NCI-H510A (cell line): ENCODE measurements at regions not wholly inside any gene's neighbourhood (a gene's known extent, or its start where the extent isn't known, plus 50 kb on each side); places are given as distances from the start of the nearest gene placed in this dataset.

Experiments used
- DNase-seq: peaks from one replicate; lab custom pipeline; 2025; lab: John Stamatoyannopoulos, UW

- no peak for DNase-seq
These were observed 342.8 kb downstream of the MTX2 start for GRCh38 chr2:176612036-176612435.

GRCh38 chr2:176612736-176613135, 343.5 kb downstream of the MTX2 start:
- no peak for DNase-seq

GRCh38 chr2:176613323-176613987, 344.2 kb downstream of the MTX2 start:
- no peak for DNase-seq

GRCh38 chr2:176614049-176614448, 344.8 kb downstream of the MTX2 start:
- no peak for DNase-seq

DNA sequence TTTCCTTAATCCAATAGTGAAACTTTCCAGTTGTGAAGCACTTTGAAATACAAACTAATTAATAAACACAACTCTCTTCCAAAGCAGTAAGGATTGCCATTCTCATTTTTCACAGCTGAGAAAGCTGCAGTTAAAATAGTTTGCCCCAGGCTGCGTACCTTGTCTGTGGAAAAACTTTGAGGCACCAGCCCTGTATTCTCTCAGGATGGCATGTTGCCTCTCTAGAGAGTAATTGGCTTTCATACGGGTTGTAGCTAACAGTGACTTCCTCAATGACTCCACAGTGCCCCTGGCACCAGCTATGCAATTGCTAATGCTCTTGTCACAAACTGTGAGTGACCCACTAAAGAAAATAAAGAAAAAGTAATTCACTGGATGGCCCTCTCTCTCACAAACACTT, 345.7 kb downstream of the MTX2 start:
- DNase-seq: no peak

DNA sequence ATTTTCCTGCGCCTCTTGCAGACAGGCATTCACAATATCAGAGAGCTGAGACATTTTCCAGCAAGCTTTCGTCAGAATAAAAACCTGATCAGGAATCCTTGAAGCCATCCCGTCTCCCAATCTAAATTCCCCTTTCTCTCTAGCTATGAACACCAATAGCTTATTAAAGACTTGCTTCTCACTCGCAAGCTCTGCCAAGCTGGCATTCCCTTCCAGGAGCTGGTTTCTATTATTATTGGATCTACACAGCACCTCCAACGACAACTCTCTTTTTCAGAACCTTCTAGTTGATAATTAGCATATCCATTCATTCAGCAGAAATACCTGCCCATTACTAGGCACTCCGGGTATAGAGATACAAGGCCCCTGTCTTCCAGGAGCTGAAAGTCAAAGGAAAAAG, 350.3 kb downstream of the MTX2 start:
- no peak for DNase-seq

DNA sequence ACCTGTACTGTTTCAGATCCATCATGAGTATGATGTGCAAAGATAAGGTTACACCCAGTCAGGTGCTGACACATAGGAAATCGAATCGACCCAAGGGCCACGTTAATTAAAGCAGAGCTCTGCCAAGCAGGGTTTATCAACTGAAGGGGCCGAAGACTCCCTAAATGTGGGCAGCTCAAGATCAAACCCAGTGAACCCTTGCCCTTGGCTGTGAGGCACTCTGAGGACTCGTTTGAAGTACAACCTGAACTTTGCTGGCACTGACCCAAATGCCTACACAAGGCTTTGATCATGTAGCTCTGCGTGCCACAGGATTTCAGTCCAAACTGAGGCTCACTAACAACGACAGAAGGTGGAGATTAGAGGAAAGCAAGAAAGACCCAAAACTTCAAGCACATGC, 352.1 kb downstream of the MTX2 start:
- DNase-seq: no peak

GRCh38 chr2:176622792-176623191, 353.6 kb downstream of the MTX2 start:
- no peak for DNase-seq

DNA sequence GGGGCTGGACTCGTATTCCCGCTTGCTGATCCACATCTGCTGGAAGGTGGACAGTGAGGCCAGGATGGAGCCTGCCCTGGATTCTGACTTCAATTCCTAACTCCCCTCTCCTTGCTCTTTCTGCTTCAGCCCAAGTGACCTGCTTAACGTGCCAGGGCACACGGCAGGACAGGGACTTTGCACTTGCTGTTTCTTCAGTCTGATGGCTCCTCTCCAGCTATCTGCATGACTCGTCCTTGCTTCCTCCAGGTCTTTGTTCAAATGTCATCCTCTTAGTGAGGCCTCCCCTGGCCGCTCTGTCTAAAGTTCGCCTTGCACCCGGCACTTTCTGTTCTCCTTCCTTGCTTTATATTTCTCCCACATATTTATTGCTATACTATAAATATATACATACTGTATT, 357.6 kb downstream of the MTX2 start:
- no peak for DNase-seq

GRCh38 chr2:176628438-176628837, 359.2 kb downstream of the MTX2 start:
- DNase-seq: no peak

DNA sequence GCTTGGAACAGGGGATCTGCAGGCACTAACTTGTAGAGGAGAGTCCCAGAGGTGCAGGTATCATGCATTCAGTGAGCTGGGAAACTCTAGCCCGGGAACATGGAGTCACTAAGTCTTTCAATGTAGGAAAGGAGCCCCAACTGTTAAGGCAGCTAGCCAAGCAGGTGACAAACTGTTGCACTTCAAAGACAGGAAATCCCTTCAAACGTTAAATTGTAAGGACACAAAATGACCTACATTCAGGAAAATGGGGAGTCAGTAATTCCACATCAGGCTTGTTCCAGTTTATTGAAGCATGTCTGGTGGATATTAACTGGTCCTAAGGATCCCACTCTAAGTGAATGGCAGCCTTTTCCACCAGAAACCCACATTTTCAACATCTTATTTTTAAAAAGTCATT, 364.5 kb downstream of the MTX2 start:
- no peak for DNase-seq

- DNase-seq: no peak
These were observed 367.2 kb downstream of the MTX2 start for GRCh38 chr2:176636401-176636800.

DNA sequence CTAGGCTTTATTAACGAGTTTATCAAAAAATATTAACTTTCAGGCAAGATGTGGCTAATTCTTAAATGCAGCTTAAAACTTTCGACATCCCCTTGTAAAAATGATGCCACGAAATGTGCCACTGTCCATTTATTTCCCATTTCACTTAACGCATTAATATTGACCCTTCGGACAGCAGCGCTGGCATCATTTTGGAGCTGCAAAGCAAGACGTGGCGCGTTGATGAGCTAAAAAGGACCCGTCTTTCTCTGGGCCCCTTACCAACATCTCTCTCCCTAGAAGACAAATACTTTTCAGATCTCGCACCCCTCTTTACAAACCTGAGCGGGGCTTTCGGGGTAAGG, 367.9 kb downstream of the MTX2 start:
- DNase-seq: no peak

DNA sequence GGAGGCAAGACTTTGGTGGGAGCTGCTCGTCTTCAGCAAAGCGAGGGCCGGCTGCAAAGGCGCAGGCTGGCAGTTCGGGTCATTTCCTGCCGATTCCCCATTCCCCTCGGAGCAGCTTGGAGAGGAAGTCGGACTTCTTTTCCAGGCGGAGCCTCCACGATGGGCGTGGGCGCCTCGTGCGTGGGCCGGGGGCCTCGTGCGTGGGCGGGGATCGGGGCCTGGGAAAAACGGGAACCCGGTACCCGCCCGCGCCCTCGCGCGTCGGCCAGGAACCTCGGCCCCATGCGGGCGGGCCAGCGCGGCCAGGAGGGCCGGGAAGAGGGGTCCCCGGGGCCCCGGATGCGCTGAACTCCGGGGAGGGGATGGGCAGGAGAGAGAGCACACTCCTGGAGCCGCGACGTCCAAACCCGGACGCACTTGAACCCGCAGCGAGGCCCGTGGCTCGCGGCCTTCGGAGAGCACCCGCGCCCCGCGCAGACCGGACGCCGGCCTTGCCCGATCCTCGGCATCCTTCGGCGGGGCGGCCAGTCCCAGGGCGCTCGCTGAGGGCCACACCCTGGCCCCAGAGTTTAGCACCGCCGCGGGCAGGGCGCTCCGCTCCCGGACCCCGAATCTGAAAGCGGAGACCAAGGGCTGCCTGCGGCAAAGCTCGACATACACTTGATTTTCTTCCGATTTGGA, 368.4 kb downstream of the MTX2 start:
- no peak for DNase-seq

DNA sequence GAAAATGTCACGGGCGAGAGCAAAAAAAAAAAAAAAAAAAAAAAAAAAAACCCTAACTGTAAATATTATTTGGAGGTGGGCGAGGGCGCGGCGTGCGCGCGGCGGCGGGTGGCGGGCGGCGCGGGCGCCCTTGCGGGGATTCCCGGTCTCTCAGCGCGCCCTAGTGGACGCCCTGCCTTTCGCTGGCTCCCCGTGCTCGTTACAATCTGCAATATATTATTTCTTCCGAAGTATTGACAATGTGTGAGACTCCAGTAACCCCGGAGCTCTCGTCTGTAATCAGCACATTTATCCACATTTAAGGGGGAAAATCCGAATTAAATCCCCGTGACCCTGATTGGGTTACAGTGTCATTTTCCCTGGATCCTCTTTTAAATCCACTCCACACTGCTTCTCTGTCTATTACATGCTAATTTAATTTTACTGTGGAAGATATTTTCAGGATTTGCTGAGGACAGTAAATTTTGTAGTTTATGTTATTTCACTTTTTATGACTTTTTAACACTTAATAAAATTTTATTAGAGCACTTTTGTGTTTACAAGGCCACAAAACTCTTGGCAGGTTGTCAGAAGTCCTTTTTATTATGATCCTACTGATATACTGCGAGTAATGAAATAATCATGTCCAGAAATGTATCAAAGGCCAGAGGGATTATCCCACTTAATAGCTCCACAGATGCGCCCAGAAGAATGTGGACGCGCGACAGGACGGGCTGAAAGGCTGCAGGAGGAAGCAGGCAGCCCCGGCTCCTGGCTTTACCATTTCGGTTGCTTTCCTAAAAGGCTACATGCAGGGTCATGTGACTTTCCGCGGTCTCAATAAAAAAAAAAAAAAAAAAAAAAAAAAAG, 369.1 kb downstream of the MTX2 start:
- DNase-seq: peak; percentile 49

GRCh38 chr2:176639016-176639343, 369.7 kb downstream of the MTX2 start:
- DNase-seq: no peak

DNA sequence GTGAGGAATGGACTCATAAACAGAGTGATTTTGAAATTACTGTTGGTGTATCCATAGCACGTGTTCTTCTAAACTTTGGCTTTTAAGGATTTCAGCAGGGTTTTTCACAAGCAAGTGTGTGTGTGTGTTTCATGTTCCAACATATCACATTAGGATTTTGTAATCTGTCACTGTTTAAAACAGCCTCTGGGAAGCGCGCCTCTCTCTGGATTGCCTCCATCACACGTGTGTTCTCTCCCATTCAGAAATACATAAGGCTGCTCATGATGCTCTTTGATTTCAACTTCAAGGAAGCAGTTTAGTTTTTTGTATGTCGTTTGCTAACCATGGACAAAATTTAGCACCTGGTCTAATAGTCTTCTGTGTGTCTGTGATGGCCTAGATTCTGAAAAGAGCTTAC, 370.4 kb downstream of the MTX2 start:
- DNase-seq: no peak

DNA sequence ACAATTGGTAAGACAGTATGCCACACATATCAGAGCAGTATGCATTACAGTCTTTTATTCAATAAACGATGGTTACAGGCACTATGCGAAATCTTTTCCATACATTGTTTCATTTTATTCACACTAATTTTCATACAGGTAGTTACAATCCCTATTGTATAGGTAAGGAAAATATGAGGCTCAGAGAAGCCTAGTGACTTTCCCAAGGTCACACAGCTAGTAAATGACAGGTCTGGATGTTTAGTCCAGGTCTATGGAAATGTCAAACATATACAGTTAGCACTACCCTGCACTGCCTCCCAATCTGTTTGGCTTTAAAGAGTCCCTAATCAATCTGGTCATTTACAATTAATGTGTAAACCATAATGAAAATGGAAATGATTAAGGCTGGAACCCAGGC, 372.2 kb downstream of the MTX2 start:
- DNase-seq: no peak

GRCh38 chr2:176642074-176642473, 372.8 kb downstream of the MTX2 start:
- no peak for DNase-seq

- DNase-seq: peak; percentile 74
These were observed 374.4 kb downstream of the MTX2 start for GRCh38 chr2:176643646-176644045.

DNA sequence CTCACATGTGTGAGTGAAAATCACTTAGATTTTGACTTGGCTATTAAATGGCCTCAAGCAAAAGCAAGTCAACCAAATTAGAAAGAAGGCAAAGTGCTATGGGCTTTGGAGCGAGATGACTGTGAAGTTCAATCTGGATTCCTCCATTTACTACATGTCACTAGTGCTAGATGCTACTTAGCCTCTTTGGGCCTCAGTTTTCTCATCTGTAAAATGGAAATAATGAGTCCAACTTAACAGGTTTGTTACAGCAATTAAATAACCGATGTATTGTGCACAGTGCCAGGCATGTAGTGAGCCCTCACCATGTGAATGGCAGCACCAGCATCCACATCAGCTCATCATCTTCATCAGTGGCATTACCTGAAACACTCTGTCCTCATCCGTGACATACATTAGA, 376.3 kb downstream of the MTX2 start:
- DNase-seq: no peak

DNA sequence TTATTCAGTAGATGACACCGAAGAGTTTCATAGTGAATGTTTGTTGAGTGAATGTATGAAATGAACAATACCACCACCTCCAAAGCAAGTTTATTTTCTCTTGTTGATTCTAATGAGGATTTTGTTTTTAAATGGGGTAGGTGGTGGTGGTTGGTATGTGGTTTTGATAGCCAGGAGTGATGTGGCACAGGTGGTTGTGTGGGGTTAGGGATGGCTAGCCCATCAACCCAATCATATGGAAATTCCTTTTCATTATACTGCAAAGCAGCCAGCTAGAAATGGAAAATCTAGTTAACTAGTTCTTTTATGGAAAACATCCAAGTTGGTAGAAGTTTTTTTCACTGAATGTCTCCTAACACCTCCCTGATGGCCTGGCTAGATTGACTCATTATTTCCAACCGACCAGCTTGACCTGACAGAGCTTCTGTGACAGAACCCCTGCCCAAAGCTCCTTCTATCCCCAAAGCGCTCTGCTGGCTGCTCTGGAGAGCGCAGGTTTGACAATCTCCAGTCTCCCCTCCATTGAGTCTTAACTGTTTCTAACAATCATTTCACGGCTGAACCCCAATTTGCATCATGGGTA, 376.9 kb downstream of the MTX2 start:
- DNase-seq: no peak
